ENCODE measurements at regions not wholly inside any gene's neighbourhood (a gene's known extent, or its start where the extent isn't known, plus 50 kb on each side); places are given as distances from the start of the nearest gene placed in this dataset.

- TF ChIP-seq CTCF (conservative IDR thresholded peaks at IDR 0.05 in 1 of 2, IDR thresholded peaks at IDR 0.05 in 1 of 2; ENCODE audit: extremely low read depth in 1 of 2, insufficient read depth in 1 of 2, low read depth in 1 of 2, low read length in 2 of 2) = no peak
- TF ChIP-seq EZH2 (IDR thresholded peaks at IDR 0.05; ENCODE audit: borderline replicate concordance, low read length) = no peak
Measured at GRCh38 chr3:40827226-40827625, 302.5 kb downstream of the ZNF621 start.
